Nephron (organoid): ENCODE measurements at regions not wholly inside any gene's neighbourhood (a gene's known extent, or its start where the extent isn't known, plus 50 kb on each side); places are given as distances from the start of the nearest gene placed in this dataset.

ENCODE experiments used
- H3K27ac Mint-ChIP-seq, 3 experiments: 2 replicates each; pipeline ENCODE4 v1.8.0; 2020; ENCODE audit warnings: mixed read lengths in 3 of 3, mild to moderate bottlenecking in 2 of 3, moderate library complexity in 1 of 3
- H3K27me3 Mint-ChIP-seq: 2 replicates; pipeline ENCODE4 v1.8.0; 2021; ENCODE audit warnings: low read depth, mild to moderate bottlenecking, moderate library complexity, mixed read lengths
- H3K36me3 Mint-ChIP-seq: 2 replicates; pipeline ENCODE4 v1.8.0; 2020; ENCODE audit warnings: low read depth, mixed read lengths
- H3K4me1 Mint-ChIP-seq: 2 replicates; pipeline ENCODE4 v1.8.0; 2020; ENCODE audit warnings: mixed read lengths
- H3K4me3 Mint-ChIP-seq, 3 experiments: 2 replicates each; pipeline ENCODE4 v1.8.0; 2020; ENCODE audit warnings: mild to moderate bottlenecking in 3 of 3, mixed read lengths in 3 of 3, moderate library complexity in 2 of 3
- H3K9me3 Mint-ChIP-seq: 2 replicates; pipeline ENCODE4 v1.8.0; 2020; ENCODE audit warnings: mixed read lengths
- CTCF ChIP-seq, 3 experiments: fragments of 200-600 bp; sonication (generic); IDR thresholded peaks; one replicate each; pipeline ENCODE4 v1.5.0; 2021; ENCODE audit warnings: antibody characterized with exemption in 3 of 3; ENCODE audit not compliant: unreplicated experiment in 3 of 3

- H3K9me3 Mint-ChIP-seq, result no peaks in the 10 kb centered on the region
- peaks cover 54% of the 10 kb centered on the region for H3K27me3 Mint-ChIP-seq
- H3K27ac Mint-ChIP-seq, result no peak overlapping the region
- H3K4me1 Mint-ChIP-seq, result no peaks in the 10 kb centered on the region
- H3K36me3 Mint-ChIP-seq, result no peaks in the 10 kb centered on the region
- no peak for TF ChIP-seq CTCF (IDR thresholded peaks at IDR 0.05; ENCODE audit: unreplicated experiment in 3 of 3)
- H3K4me3 Mint-ChIP-seq, result no peak overlapping the region
Observed at GRCh38 chr20:60240986-60241385, 282.8 kb downstream of the CDH26 start.

DNA sequence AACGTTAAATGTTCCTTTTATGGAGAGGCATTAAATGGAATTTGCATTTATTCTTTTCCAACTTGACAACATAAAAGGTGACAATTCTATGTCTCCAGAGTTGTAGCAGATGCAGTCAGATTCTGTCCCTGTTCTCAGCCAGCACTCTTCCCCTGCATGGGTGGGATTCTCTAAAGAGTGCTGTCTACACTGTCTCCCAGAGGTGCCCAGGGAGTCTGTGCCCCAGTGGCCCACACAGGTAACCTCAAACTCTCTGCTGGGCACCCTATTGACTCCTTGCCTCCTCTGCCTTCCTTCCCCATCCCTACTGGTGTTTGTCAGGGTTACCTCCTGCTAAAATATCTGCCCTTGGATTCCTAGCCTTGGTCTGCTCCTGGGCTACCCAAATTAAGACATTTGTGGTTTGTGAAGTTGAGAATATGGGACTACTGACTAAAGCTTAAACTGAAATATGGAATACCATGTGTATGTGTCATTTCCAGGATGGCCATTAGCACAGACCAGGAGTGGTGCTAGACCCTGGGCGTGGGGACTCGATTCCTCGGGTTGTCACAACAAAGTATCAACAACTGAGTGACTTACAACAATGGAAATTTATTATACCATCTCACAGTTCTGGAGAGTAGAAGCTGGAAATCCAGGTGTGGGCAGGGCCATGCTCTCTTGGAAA, 284.7 kb downstream of the CDH26 start:
- TF ChIP-seq CTCF (IDR thresholded peaks at IDR 0.05; ENCODE audit: unreplicated experiment in 3 of 3), result no peak
- Mint-ChIP-seq H3K4me1 (no peaks in the 10 kb centered on the region), H3K9me3 (no peaks in the 10 kb centered on the region), H3K27me3 (peaks cover 47% of the 10 kb centered on the region), H3K4me3 (no peak overlapping the region), H3K36me3 (no peaks in the 10 kb centered on the region), H3K27ac (no peak overlapping the region)

DNA sequence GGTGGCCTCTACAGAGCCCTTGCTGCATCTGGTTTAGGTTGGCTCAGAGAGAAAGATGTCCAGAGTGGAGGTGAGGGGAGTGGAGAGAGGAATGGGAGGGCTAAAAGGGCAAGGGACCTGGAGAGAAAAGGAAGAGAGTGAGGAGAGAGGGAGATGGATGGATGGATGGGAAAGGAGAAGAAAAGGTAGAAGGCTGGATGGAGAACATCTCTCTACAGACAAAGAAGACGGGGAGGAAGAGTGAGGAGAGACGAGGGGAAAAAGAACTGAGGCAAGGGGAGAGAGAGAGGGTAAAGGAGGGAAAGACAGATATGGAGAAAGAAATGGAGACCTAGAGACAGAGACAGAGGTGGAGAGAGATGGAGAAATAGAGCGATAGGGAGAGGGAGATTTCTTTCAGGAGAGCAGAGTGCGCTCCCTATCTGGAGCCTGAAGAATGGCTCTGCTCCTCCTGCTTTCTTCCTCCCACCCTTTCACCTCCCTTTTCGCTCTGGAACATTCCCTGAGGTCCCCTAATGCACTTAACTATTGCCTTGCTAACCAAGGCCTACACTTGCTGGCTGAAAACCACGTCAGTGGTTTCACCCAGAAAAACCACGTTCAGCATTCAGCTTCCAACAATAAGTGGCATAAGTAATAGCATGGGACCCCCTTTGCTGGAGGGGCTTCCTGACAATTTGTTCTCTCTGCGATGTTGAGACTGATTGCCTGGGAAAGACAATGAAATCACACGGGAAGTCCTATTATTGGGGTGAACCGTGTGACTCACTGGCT, 286.3 kb downstream of the CDH26 start:
- H3K36me3 Mint-ChIP-seq, result no peaks in the 10 kb centered on the region
- no peaks in the 10 kb centered on the region for H3K9me3 Mint-ChIP-seq
- TF ChIP-seq CTCF (IDR thresholded peaks at IDR 0.05; ENCODE audit: unreplicated experiment in 3 of 3), result no peak
- peaks cover 33% of the 10 kb centered on the region for H3K27me3 Mint-ChIP-seq
- H3K4me3 Mint-ChIP-seq, result no peak overlapping the region
- H3K27ac Mint-ChIP-seq, result no peak overlapping the region
- no peaks in the 10 kb centered on the region for H3K4me1 Mint-ChIP-seq

GRCh38 chr20:60246751-60247150, 288.5 kb downstream of the CDH26 start:
- peaks cover 24% of the 10 kb centered on the region for H3K27me3 Mint-ChIP-seq

GRCh38 chr20:60249436-60249835, 291.2 kb downstream of the CDH26 start:
- no peaks in the 10 kb centered on the region for H3K36me3 Mint-ChIP-seq
- H3K27ac Mint-ChIP-seq, result no peak overlapping the region
- no peak for TF ChIP-seq CTCF (IDR thresholded peaks at IDR 0.05; ENCODE audit: unreplicated experiment in 3 of 3)
- peaks cover 20% of the 10 kb centered on the region for H3K27me3 Mint-ChIP-seq
- no peak overlapping the region for H3K4me3 Mint-ChIP-seq
- H3K9me3 Mint-ChIP-seq, result no peaks in the 10 kb centered on the region
- H3K4me1 Mint-ChIP-seq, result no peaks in the 10 kb centered on the region

More at GRCh38 chr20:60246751-60247150, 288.5 kb downstream of the CDH26 start:
- TF ChIP-seq CTCF (IDR thresholded peaks at IDR 0.05; ENCODE audit: unreplicated experiment in 3 of 3), result no peak
- Mint-ChIP-seq H3K27ac (no peak overlapping the region), H3K4me3 (no peak overlapping the region), H3K9me3 (no peaks in the 10 kb centered on the region), H3K36me3 (no peaks in the 10 kb centered on the region), H3K4me1 (no peaks in the 10 kb centered on the region)
